K562 (cell line): ENCODE measurements at regions not wholly inside any gene's neighbourhood (a gene's known extent, or its start where the extent isn't known, plus 50 kb on each side); places are given as distances from the start of the nearest gene placed in this dataset.

Source experiments
- ATAC-seq: fragments of 200-7000 bp; cut with Tn5 transposase; 3 replicates; pipeline ENCODE4 v1.9.1; 2020; ENCODE audit warnings: moderate library complexity
- BruUV-seq: library from RNA; stranded (reverse); fragments of 400-500 nt; replicated peaks from 2 replicates; lab custom pipeline; 2021; lab: Mats Ljungman, UMichigan
- CTCF ChIA-PET: fragments of 300-600 bp; formaldehyde crosslinking; extraction: SDS; loops from one replicate; lab custom pipeline; 2021; ENCODE audit warnings: low intra/inter-chr PET ratio; lab: Yijun Ruan, JAX
- POLR2A ChIA-PET: fragments of 300-600, 350-650 bp; sonication (Branson Sonifier 250); formaldehyde crosslinking; extraction: SDS; loops from one replicate; lab custom pipeline; 2021; ENCODE audit warnings: antibody characterized with exemption, inconsistent platforms; lab: Yijun Ruan, JAX
- DNase-seq, 4 experiments: peaks; one replicate each; pipeline versions ENCODE4 v3.0.0 to v3.0.0-alpha.2; 2011 to 2018; ENCODE audit warnings: low spot score in 3 of 4, mixed read lengths in 3 of 4; ENCODE audit errors: extremely low read depth in 1 of 4
- FAIRE-seq: peaks from 2 replicates; lab custom pipeline; 2011; peaks lifted over from hg19 to GRCh38; lab: Jason Lieb, UNC
- H2AFZ ChIP-seq: 2 replicates; pipeline ENCODE4 v1.6.0; 2011; ENCODE audit warnings: low read depth, low read length, control low read depth, inconsistent platforms
- H3K27ac ChIP-seq: fragments of 200-600 bp; 3 replicates; pipeline ENCODE4 v1.8.0; 2011; ENCODE audit warnings: low read depth, mild to moderate bottlenecking, control low read depth, inconsistent platforms, low read length, moderate library complexity, mixed read lengths; ENCODE audit errors: extremely low read depth
- H3K27me3 ChIP-seq, 2 experiments: fragments of 300-600 bp in 1 of 2; 2 replicates in 1 of 2; 3 replicates in 1 of 2; pipeline versions ENCODE4 v1.6.0 to v1.8.0; 2011; ENCODE audit warnings: inconsistent platforms in 2 of 2, low read length in 2 of 2, mild to moderate bottlenecking in 1 of 2, mixed read lengths in 1 of 2, moderate library complexity in 1 of 2; ENCODE audit not compliant: control insufficient read depth in 2 of 2, insufficient read depth in 2 of 2
- H3K36me3 ChIP-seq: fragments of 300-600 bp; 3 replicates; pipeline ENCODE4 v1.8.0; 2011; ENCODE audit warnings: mild to moderate bottlenecking, low read length, inconsistent platforms; ENCODE audit not compliant: control insufficient read depth, insufficient read depth
- H3K4me1 ChIP-seq, 2 experiments: fragments of 200-600 bp in 1 of 2; replicated peaks in 1 of 2; 2 replicates in 1 of 2; 3 replicates in 1 of 2; pipeline versions ENCODE4 v1.5.1 to v1.8.0; 2011; ENCODE audit warnings: inconsistent platforms in 2 of 2, low read length in 2 of 2, mild to moderate bottlenecking in 1 of 2, mixed read lengths in 1 of 2, moderate library complexity in 1 of 2; ENCODE audit not compliant: control insufficient read depth in 2 of 2, insufficient read depth in 2 of 2
- H3K4me2 ChIP-seq: 2 replicates; pipeline ENCODE4 v1.6.1; 2011; ENCODE audit warnings: low read length, control low read depth, inconsistent platforms, mixed read lengths; ENCODE audit not compliant: insufficient read depth
- H3K4me3 ChIP-seq: fragments of 200-600 bp; sonication (generic), shearing (Covaris generic); 2 replicates; pipeline ENCODE4 v1.5.1; 2016; ENCODE audit warnings: control low read depth, inconsistent platforms
- H3K79me2 ChIP-seq: fragments of 200-600 bp; 3 replicates; pipeline ENCODE4 v1.8.0; 2011; ENCODE audit warnings: low read length, inconsistent platforms; ENCODE audit not compliant: control insufficient read depth, insufficient read depth
- H3K9ac ChIP-seq, 2 experiments: 2 replicates each; pipeline versions ENCODE4 v1.6.0 to v1.6.1; 2011; ENCODE audit warnings: low read depth in 2 of 2, low read length in 2 of 2, control low read depth in 1 of 2, inconsistent platforms in 1 of 2, mild to moderate bottlenecking in 1 of 2, mixed read lengths in 1 of 2; ENCODE audit not compliant: insufficient read depth in 1 of 2
- H3K9me1 ChIP-seq: one replicate; pipeline ENCODE4 v1.6.0; 2011; ENCODE audit warnings: inconsistent platforms, mild to moderate bottlenecking, low read length, moderate library complexity; ENCODE audit not compliant: control insufficient read depth, insufficient read depth
- H3K9me3 ChIP-seq: replicated peaks from 2 replicates; pipeline ENCODE4 v1.5.1; 2011; ENCODE audit warnings: low read depth, low read length, inconsistent platforms; ENCODE audit not compliant: control insufficient read depth, insufficient read depth
- H4K20me1 ChIP-seq: replicated peaks from 2 replicates; pipeline ENCODE4 v1.6.1; 2011; ENCODE audit warnings: low read length, inconsistent platforms, mixed read lengths; ENCODE audit not compliant: control insufficient read depth, insufficient read depth
- LEF1 ChIP-seq: fragments of 450-650 bp; IDR thresholded peaks from 2 replicates; pipeline ENCODE4 v1.6.1; 2016; ENCODE audit warnings: mild to moderate bottlenecking
- TEAD1 ChIP-seq, 2 experiments: fragments of 450-650 bp in 1 of 2; sonication (generic) in 1 of 2; formaldehyde crosslinking; IDR thresholded peaks; 2 replicates each; pipeline versions ENCODE4 v1.4.0 to v1.8.0; 2020 to 2022; ENCODE audit warnings: mild to moderate bottlenecking in 2 of 2, missing genetic modification reagents in 1 of 2
- ZNF586 ChIP-seq: fragments of 450-650 bp; formaldehyde crosslinking; conservative IDR thresholded peaks from 2 replicates; pipeline ENCODE4 v1.4.0; 2020; ENCODE audit warnings: mild to moderate bottlenecking, moderate library complexity
- ZNF740 ChIP-seq, 3 experiments: fragments of 200-800 bp in 1 of 3; sonication (Bioruptor generic) in 1 of 3; sonication (generic) in 1 of 3; formaldehyde crosslinking in 1 of 3; IDR thresholded peaks; 2 replicates each; pipeline versions ENCODE4 v1.6.1 to v1.8.0; 2016 to 2022; ENCODE audit warnings: mild to moderate bottlenecking in 2 of 3, missing compliant biosample characterization in 2 of 3, missing genetic modification characterization in 2 of 3, missing genetic modification reagents in 1 of 3
- ZNF778 ChIP-seq: fragments of 450-650 bp; formaldehyde crosslinking; IDR thresholded peaks from 2 replicates; pipeline ENCODE4 v1.4.0; 2020; ENCODE audit warnings: mild to moderate bottlenecking, moderate library complexity
- WGBS: fragments of 100-300 bp; shearing (Covaris generic); methylation state at CpG from one replicate; pipeline ENCODE4 v1.1.6; 2016; ENCODE audit warnings: low coverage, mixed read lengths; ENCODE audit not compliant: insufficient coverage; ENCODE audit errors: missing lambda C conversion rate; 5-methylcytosine and 5-hydroxymethylcytosine counted together
- in situ Hi-C: fragments of 300-500 bp; cut with MboI; formaldehyde crosslinking; loops from 4 replicates; pipeline ENCODE4 v1.15.0; 2018; ENCODE audit warnings: inconsistent platforms, mixed read lengths
- intact Hi-C: fragments of 100-400 bp; cut with micrococcal nuclease; formaldehyde crosslinking; loops from 2 replicates; pipeline ENCODE4 v1.14.2; 2022

- ChIA-PET POLR2A (no interaction called here), CTCF (no interaction called here)
- no peak for TF ChIP-seq TEAD1 (CRISPR knock-in tag; IDR thresholded peaks at IDR 0.05)
- TF ChIP-seq LEF1, result no peak
- TF ChIP-seq ZNF778 (CRISPR knock-in tag), result no peak
- no peaks in the 10 kb centered on the region for H3K36me3 ChIP-seq
- no peaks in the 10 kb centered on the region for H4K20me1 ChIP-seq
- in situ Hi-C loops (no loop called here), intact Hi-C loops (no loop called here)
- 2% methylated on average over 2 of the region's 2 CpGs for WGBS
- H3K27ac ChIP-seq, result no peak overlapping the region
- no peak overlapping the region for H3K9ac ChIP-seq
- BruUV-seq, result no TSS peak
- no peaks in the 10 kb centered on the region for H3K9me1 ChIP-seq
- DNase-seq, result no peak
- H3K4me1 ChIP-seq, result no peaks in the 10 kb centered on the region
- H3K4me2 ChIP-seq, result no peak overlapping the region
- no peak for ATAC-seq
- H3K9me3 ChIP-seq, result no peaks in the 10 kb centered on the region
- no peak overlapping the region for H2AFZ ChIP-seq
- no peak for FAIRE-seq
- no peak overlapping the region for H3K4me3 ChIP-seq
- no peaks in the 10 kb centered on the region for H3K79me2 ChIP-seq
- H3K27me3 ChIP-seq, result no peaks in the 10 kb centered on the region
These were observed 201.7 kb upstream of the RBBP8 start for GRCh38 chr18:22731398-22731797.

- BruUV-seq, result no TSS peak
- FAIRE-seq (no peak), DNase-seq (no peak), ATAC-seq (peak; percentile 69)
- Histone ChIP-seq H3K9me3 (no peaks in the 10 kb centered on the region), H3K9me1 (no peaks in the 10 kb centered on the region), H3K4me2 (no peak overlapping the region; the same call in 1 of the 2 replicates), H4K20me1 (no peaks in the 10 kb centered on the region), H3K36me3 (no peaks in the 10 kb centered on the region), H3K27ac (no peak overlapping the region), H3K4me3 (no peak overlapping the region), H3K9ac (0 out of 4 replicates have a peak overlapping the region, but pooled peaks of 1 of the 2 experiments have one; percentile 43), H3K4me1 (no peaks in the 10 kb centered on the region), H3K27me3 (no peaks in the 10 kb centered on the region), H3K79me2 (no peaks in the 10 kb centered on the region), H2AFZ (no peak overlapping the region; the same call in 1 of the 2 replicates)
- intact Hi-C loops (no loop called here), in situ Hi-C loops (no loop called here)
- CTCF ChIA-PET, result no interaction called here
- POLR2A ChIA-PET, result no interaction called here
- TF ChIP-seq ZNF586 (CRISPR knock-in tag) (no peak), ZNF740 (CRISPR knock-in tag; IDR thresholded peaks at IDR 0.05) (no peak), ZNF740 (tag; IDR thresholded peaks at IDR 0.05) (0 out of 4 replicates have a peak, but pooled peaks of 1 of the 2 experiments have one; percentile 31)
- WGBS, result 7% methylated on average over 4 of the region's 4 CpGs
These were observed 198.9 kb upstream of the RBBP8 start for GRCh38 chr18:22734105-22734661.
